Suprapubic skin (tissue), 3 donors: ENCODE measurements at regions not wholly inside any gene's neighbourhood (a gene's known extent, or its start where the extent isn't known, plus 50 kb on each side); places are given as distances from the start of the nearest gene placed in this dataset.

Source experiments
- POLR2AphosphoS5 ChIP-seq, 3 donors: sonication (generic); formaldehyde crosslinking; IDR thresholded peaks; one replicate each; pipeline ENCODE4 v1.6.1; 2017; ENCODE audit warnings: antibody characterized with exemption in 3 of 3
- TF ChIP-seq, protein P1 (sequence below), 2 donors: fragments of 200-600 bp in 1 of 2; fragments of 450-650 bp in 1 of 2; sonication (generic) in 1 of 2; IDR thresholded peaks; one replicate each; pipeline ENCODE4 v1.5.1; 2016 to 2019; ENCODE audit warnings: antibody characterized with exemption in 2 of 2, mild to moderate bottlenecking in 1 of 2, moderate library complexity in 1 of 2

DNA sequence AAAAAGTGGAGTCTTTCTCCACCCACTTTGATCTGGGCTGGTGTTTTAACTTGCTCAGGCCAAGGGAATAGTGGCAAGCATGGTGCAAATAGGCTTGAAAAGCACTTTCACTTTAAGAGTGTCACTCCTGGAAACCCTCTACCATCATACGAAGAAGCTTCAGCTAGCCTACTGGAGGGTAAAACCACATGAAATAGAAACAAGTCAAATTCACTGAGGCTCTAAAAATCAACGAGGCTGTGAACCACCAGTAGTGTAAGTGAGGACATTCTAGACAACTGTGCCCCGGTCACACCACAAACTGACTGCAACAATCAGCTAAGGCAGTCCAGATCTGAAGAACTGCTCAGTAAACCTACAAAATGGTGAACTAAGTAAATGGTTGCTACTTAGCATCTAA lies 2366.3 kb upstream of the C9orf72 start:
- no peak for TF ChIP-seq POLR2AphosphoS5 (IDR thresholded peaks at IDR 0.05)
- TF ChIP-seq, protein P1, sequence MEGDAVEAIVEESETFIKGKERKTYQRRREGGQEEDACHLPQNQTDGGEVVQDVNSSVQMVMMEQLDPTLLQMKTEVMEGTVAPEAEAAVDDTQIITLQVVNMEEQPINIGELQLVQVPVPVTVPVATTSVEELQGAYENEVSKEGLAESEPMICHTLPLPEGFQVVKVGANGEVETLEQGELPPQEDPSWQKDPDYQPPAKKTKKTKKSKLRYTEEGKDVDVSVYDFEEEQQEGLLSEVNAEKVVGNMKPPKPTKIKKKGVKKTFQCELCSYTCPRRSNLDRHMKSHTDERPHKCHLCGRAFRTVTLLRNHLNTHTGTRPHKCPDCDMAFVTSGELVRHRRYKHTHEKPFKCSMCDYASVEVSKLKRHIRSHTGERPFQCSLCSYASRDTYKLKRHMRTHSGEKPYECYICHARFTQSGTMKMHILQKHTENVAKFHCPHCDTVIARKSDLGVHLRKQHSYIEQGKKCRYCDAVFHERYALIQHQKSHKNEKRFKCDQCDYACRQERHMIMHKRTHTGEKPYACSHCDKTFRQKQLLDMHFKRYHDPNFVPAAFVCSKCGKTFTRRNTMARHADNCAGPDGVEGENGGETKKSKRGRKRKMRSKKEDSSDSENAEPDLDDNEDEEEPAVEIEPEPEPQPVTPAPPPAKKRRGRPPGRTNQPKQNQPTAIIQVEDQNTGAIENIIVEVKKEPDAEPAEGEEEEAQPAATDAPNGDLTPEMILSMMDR (IDR thresholded peaks at IDR 0.05) = no peak
